VCaP (cell line): ENCODE measurements at regions not wholly inside any gene's neighbourhood (a gene's known extent, or its start where the extent isn't known, plus 50 kb on each side); places are given as distances from the start of the nearest gene placed in this dataset.

Experiments used
- H3K27ac ChIP-seq: fragments of 450-650 bp; 2 replicates; pipeline ENCODE4 v1.5.1; 2017
- CTCF ChIP-seq: fragments of 450-650 bp; conservative IDR thresholded peaks from 2 replicates; pipeline ENCODE4 v1.5.1; 2017; ENCODE audit warnings: mild to moderate bottlenecking, moderate library complexity

DNA sequence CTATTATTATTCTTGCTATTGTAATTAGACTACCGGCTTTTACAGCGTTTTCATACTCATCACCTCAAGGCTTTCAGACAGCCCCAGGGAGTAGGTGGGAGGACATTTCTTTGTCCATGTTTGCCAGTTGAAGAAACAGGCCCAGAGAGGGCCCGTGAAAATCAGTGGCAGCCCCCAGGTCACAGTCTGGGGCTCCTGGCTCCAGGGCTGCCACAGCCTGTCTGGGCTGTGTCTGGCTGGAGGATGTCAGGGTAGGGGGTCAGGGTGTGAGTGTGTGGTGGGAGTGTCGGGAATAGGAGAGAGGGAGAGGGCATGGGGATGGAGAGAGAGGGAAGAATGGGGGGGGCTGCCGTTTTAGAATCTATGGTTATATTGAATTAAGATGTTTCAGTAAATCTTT lies 118.2 kb upstream of the TLE3 start:
- TF ChIP-seq CTCF = no peak
- H3K27ac ChIP-seq = no peak overlapping the region

- H3K27ac ChIP-seq = no peak overlapping the region
- TF ChIP-seq CTCF = no peak
These were observed 117.4 kb upstream of the TLE3 start for GRCh38 chr15:70214941-70215635.

DNA sequence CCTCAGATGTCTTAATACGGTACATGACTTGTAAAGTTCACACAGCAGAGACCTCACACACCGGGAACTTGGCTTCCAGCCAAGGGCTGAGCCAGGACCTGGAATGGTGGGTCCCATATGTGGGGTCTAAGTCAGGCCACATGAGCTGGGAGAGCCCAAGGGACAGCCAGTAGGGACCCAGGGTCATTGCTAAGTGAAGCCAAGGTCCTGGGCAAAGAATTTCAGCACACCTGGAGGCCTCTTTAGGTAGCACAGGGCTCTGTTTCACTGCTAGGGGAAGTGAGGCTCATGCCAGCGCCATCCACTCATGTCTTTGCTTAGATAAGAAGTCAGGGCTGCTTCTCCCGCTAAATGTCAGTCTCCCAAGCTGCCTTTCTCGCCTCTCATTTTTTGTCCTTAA lies 116.6 kb upstream of the TLE3 start:
- peak; percentile 16; the same call in 1 of the 2 replicates for TF ChIP-seq CTCF
- no peak overlapping the region for H3K27ac ChIP-seq

DNA sequence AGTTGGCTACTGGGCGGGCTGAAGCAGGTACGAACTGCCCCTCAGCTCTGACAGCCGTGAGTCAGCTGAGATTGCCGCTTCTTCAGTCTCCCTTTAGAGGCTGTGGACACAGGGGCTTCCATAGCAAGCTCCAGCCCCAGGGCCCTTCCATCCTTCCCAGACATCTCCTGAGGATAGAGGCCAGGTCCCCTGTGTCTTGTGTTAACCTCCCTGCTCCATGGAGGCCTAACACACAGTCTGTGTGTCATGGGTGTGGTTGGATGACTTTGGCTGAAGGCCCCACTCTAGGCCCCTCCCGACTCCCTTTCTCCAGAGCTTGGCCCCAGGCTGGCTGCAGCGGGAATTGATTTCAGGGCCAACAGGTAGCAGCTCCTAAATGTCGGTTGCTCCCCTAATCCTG lies 116.1 kb upstream of the TLE3 start:
- H3K27ac ChIP-seq = no peak overlapping the region
- TF ChIP-seq CTCF = no peak

- no peak overlapping the region for H3K27ac ChIP-seq
- no peak for TF ChIP-seq CTCF
These were observed 115.2 kb upstream of the TLE3 start for GRCh38 chr15:70212963-70213315.

- TF ChIP-seq CTCF = no peak
- no peak overlapping the region for H3K27ac ChIP-seq
These were observed 114.7 kb upstream of the TLE3 start for GRCh38 chr15:70212286-70212962.

GRCh38 chr15:70210528-70210927 lies 112.8 kb upstream of the TLE3 start:
- no peak for TF ChIP-seq CTCF
- H3K27ac ChIP-seq = no peak overlapping the region
